Astrocyte (in vitro differentiated cells and primary cell): ENCODE measurements at regions not wholly inside any gene's neighbourhood (a gene's known extent, or its start where the extent isn't known, plus 50 kb on each side); places are given as distances from the start of the nearest gene placed in this dataset.

Source experiments
- DNase-seq: peaks from one replicate; pipeline ENCODE4 v3.0.0-alpha.2; 2010; ENCODE audit warnings: low read depth
- FAIRE-seq: peaks from 2 replicates; lab custom pipeline; 2011; peaks lifted over from hg19 to GRCh38; lab: Jason Lieb, UNC
- H2AFZ ChIP-seq: 2 replicates; pipeline ENCODE4 v1.6.0; 2012; ENCODE audit warnings: low read depth, low read length, inconsistent platforms
- H3K27ac ChIP-seq: 2 replicates; pipeline ENCODE4 v1.5.1; 2011; ENCODE audit warnings: low read depth, low read length, inconsistent platforms
- H3K27me3 ChIP-seq: 2 replicates; pipeline ENCODE4 v1.6.0; 2011; ENCODE audit warnings: low read length, inconsistent platforms; ENCODE audit not compliant: insufficient read depth
- H3K36me3 ChIP-seq: 2 replicates; pipeline ENCODE4 v1.5.1; 2011; ENCODE audit warnings: low read length, inconsistent platforms; ENCODE audit not compliant: insufficient read depth
- H3K4me1 ChIP-seq: 2 replicates; pipeline ENCODE4 v1.5.1; 2011; ENCODE audit warnings: low read length, inconsistent platforms; ENCODE audit not compliant: insufficient read depth
- H3K4me2 ChIP-seq: 2 replicates; pipeline ENCODE4 v1.6.0; 2012; ENCODE audit warnings: low read length, inconsistent platforms
- H3K4me3 ChIP-seq: 2 replicates; pipeline ENCODE4 v1.5.1; 2011; ENCODE audit warnings: low read depth, mild to moderate bottlenecking, low read length, inconsistent platforms; ENCODE audit not compliant: insufficient read depth
- H3K79me2 ChIP-seq: 2 replicates; pipeline ENCODE4 v1.6.0; 2012; ENCODE audit warnings: mild to moderate bottlenecking, low read length, inconsistent platforms; ENCODE audit not compliant: insufficient read depth
- H3K9ac ChIP-seq: 2 replicates; pipeline ENCODE4 v1.6.0; 2012; ENCODE audit warnings: mild to moderate bottlenecking, low read length, inconsistent platforms
- H3K9me3 ChIP-seq: 2 replicates; pipeline ENCODE4 v1.5.1; 2012; ENCODE audit warnings: low read depth, mild to moderate bottlenecking, low read length, inconsistent platforms; ENCODE audit not compliant: insufficient read depth
- H4K20me1 ChIP-seq: 2 replicates; pipeline ENCODE4 v1.6.0; 2012; ENCODE audit warnings: low read length, inconsistent platforms; ENCODE audit not compliant: insufficient read depth
- H3K27ac Mint-ChIP-seq: one replicate; pipeline ENCODE4 v1.8.0; 2021; ENCODE audit warnings: mild to moderate bottlenecking, mixed read lengths; ENCODE audit not compliant: unreplicated experiment
- H3K27me3 Mint-ChIP-seq: one replicate; pipeline ENCODE4 v1.8.0; 2021; ENCODE audit warnings: low read depth, mixed read lengths; ENCODE audit not compliant: unreplicated experiment
- H3K36me3 Mint-ChIP-seq: one replicate; pipeline ENCODE4 v1.8.0; 2021; ENCODE audit warnings: low read depth, mixed read lengths; ENCODE audit not compliant: unreplicated experiment
- H3K4me1 Mint-ChIP-seq: one replicate; pipeline ENCODE4 v1.8.0; 2021; ENCODE audit warnings: low read depth, mixed read lengths; ENCODE audit not compliant: unreplicated experiment
- H3K4me3 Mint-ChIP-seq: one replicate; pipeline ENCODE4 v1.8.0; 2021; ENCODE audit warnings: mild to moderate bottlenecking, moderate library complexity, mixed read lengths; ENCODE audit not compliant: unreplicated experiment
- H3K9me3 Mint-ChIP-seq: one replicate; pipeline ENCODE4 v1.8.0; 2021; ENCODE audit warnings: mild to moderate bottlenecking, mixed read lengths; ENCODE audit not compliant: unreplicated experiment
- EZH2 ChIP-seq: IDR thresholded peaks from 2 replicates; pipeline ENCODE4 v1.6.1; 2012; ENCODE audit warnings: mild to moderate bottlenecking, low read length, inconsistent platforms; ENCODE audit not compliant: insufficient read depth
- TF ChIP-seq, protein P1 (sequence below): IDR thresholded peaks from 2 replicates; pipeline ENCODE4 v1.5.1; 2011; ENCODE audit warnings: low read depth, mild to moderate bottlenecking, inconsistent platforms, low read length, moderate library complexity; ENCODE audit not compliant: insufficient read depth

DNA sequence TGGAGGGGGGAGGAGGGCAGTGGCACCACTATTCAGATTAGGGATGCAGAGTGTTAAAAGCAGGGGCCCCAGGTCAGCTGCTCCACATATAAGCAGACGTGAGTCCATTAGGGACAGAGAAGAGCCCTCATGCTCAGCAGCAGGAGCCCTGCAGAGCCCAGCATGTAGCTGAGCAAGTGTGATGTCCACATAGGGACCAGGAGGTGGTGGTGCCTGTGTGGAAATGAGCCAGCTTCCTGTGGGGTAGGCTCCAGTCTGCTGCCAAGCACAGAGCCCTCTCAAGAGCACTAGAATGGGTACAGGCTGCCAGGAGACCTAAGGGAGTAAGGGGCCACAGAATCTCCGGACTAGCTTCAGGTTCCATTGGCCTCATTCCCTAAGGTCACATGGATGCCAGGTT, 57.9 kb upstream of the MLN start:
- H3K4me3 Mint-ChIP-seq: no peak overlapping the region
- H3K4me2 ChIP-seq: no peak overlapping the region
- no peaks in the 10 kb centered on the region for H3K4me1 ChIP-seq
- H3K36me3 ChIP-seq: no peaks in the 10 kb centered on the region
- H3K9me3 Mint-ChIP-seq: peaks cover 5% of the 10 kb centered on the region
- DNase-seq (no peak), FAIRE-seq (no peak)
- no peaks in the 10 kb centered on the region for H4K20me1 ChIP-seq
- peaks cover 7% of the 10 kb centered on the region for H3K4me1 Mint-ChIP-seq
- no peaks in the 10 kb centered on the region for H3K9me3 ChIP-seq
- no peak overlapping the region for H3K4me3 ChIP-seq
- H3K79me2 ChIP-seq: no peaks in the 10 kb centered on the region
- H3K36me3 Mint-ChIP-seq: peaks cover 4% of the 10 kb centered on the region
- peaks cover 39% of the 10 kb centered on the region for H3K27me3 Mint-ChIP-seq
- H3K27ac Mint-ChIP-seq: no peak overlapping the region
- H3K27ac ChIP-seq: no peak overlapping the region
- peaks cover 2% of the 10 kb centered on the region for H3K27me3 ChIP-seq
- H3K9ac ChIP-seq: no peak overlapping the region
- no peak overlapping the region for H2AFZ ChIP-seq
- TF ChIP-seq, protein P1, sequence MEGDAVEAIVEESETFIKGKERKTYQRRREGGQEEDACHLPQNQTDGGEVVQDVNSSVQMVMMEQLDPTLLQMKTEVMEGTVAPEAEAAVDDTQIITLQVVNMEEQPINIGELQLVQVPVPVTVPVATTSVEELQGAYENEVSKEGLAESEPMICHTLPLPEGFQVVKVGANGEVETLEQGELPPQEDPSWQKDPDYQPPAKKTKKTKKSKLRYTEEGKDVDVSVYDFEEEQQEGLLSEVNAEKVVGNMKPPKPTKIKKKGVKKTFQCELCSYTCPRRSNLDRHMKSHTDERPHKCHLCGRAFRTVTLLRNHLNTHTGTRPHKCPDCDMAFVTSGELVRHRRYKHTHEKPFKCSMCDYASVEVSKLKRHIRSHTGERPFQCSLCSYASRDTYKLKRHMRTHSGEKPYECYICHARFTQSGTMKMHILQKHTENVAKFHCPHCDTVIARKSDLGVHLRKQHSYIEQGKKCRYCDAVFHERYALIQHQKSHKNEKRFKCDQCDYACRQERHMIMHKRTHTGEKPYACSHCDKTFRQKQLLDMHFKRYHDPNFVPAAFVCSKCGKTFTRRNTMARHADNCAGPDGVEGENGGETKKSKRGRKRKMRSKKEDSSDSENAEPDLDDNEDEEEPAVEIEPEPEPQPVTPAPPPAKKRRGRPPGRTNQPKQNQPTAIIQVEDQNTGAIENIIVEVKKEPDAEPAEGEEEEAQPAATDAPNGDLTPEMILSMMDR: no peak
- TF ChIP-seq EZH2: no peak

DNA sequence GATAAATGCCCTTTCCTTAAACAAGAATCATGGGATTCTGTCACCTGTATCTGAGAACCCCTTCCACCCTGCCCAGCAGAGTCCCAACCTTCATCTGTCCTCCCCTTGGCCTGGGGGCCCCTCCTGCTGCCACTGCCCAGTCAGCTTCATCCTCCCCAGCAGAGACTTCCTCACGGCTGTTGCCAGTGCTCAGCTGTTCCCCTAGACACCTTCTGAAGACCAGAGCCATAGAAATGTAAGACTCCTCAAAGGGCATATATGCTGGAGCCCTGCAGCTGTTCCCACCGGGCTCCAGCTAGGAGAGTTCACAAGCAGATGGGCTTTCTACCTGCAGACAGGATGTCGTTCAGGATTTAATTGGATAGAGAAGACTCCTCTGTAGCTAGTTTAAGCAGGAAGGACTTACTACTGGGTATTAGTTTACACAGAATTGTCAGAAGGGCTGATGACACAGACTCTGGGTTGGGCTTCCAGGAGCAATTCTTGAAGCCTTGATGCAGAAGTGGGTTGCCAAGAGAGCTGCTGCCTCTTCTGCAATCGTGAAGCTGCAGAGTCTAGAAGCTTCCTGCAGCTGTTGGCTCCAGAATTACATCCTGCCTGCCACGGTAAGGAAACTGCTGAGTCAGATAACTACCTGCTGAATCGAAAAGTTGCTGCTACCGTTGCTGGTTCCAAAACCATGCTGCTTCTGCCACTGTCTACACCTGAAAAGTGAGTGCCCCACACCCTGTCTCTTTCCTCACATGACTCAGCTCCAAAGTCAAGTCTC, 57.1 kb upstream of the MLN start:
- Histone ChIP-seq H3K27me3 (peaks cover 2% of the 10 kb centered on the region), H3K36me3 (no peaks in the 10 kb centered on the region), H3K79me2 (no peaks in the 10 kb centered on the region), H3K9me3 (no peaks in the 10 kb centered on the region), H2AFZ (no peak overlapping the region), H3K4me3 (no peak overlapping the region), H3K27ac (no peak overlapping the region), H4K20me1 (no peaks in the 10 kb centered on the region), H3K9ac (no peak overlapping the region), H3K4me2 (no peak overlapping the region), H3K4me1 (no peaks in the 10 kb centered on the region)
- no peak overlapping the region for H3K27ac Mint-ChIP-seq
- TF ChIP-seq, protein P1: no peak
- no peak for TF ChIP-seq EZH2
- peaks cover 4% of the 10 kb centered on the region for H3K36me3 Mint-ChIP-seq
- peaks cover 3% of the 10 kb centered on the region for H3K9me3 Mint-ChIP-seq
- peaks cover 41% of the 10 kb centered on the region for H3K27me3 Mint-ChIP-seq
- no peak for DNase-seq
- H3K4me3 Mint-ChIP-seq: no peak overlapping the region
- H3K4me1 Mint-ChIP-seq: peaks cover 7% of the 10 kb centered on the region
- FAIRE-seq: no peak

DNA sequence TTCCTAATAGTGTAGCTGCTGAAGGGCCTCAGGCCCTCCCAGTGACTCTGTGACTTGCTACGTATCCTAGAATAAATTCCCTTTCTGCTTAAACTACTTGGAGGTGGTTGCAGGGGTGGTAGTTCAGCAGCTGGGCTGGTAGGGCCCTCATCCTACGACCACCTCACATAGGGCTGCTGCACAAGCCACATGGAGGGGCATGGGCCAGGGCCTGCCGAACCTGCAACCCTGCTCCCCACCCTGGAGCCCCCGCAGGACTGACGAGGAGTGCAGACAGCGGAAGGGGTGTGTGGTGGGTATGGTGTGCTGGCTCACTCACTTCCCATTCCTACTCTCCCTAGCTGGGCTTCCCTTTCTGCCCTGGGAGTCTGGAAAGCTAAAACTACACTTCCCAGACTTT, 56.2 kb upstream of the MLN start:
- Mint-ChIP-seq H3K27ac (no peak overlapping the region), H3K4me1 (peaks cover 7% of the 10 kb centered on the region), H3K9me3 (no peaks in the 10 kb centered on the region), H3K36me3 (peaks cover 4% of the 10 kb centered on the region), H3K4me3 (no peak overlapping the region), H3K27me3 (peaks cover 46% of the 10 kb centered on the region)
- Histone ChIP-seq H2AFZ (no peak overlapping the region), H3K4me3 (no peak overlapping the region), H3K27me3 (peaks cover 2% of the 10 kb centered on the region), H3K4me2 (no peak overlapping the region), H3K9ac (no peak overlapping the region), H3K27ac (no peak overlapping the region), H3K79me2 (no peaks in the 10 kb centered on the region), H4K20me1 (no peaks in the 10 kb centered on the region), H3K36me3 (no peaks in the 10 kb centered on the region), H3K4me1 (no peaks in the 10 kb centered on the region), H3K9me3 (no peaks in the 10 kb centered on the region)
- DNase-seq (no peak), FAIRE-seq (no peak)
- TF ChIP-seq EZH2: no peak
- TF ChIP-seq, protein P1: no peak
